Muscle of leg (tissue), 3 donors: ENCODE measurements at regions not wholly inside any gene's neighbourhood (a gene's known extent, or its start where the extent isn't known, plus 50 kb on each side); places are given as distances from the start of the nearest gene placed in this dataset.
"Not testable (repeated sequence)": the region's sequence is repeated elsewhere in the genome, so short reads cannot be mapped to it uniquely, and the experiment has no call there.

Experiments
- DNase-seq: peaks from one replicate; pipeline ENCODE4 v3.0.0; 2013
- H3K27ac ChIP-seq: one replicate; pipeline ENCODE4 v1.5.1; 2013; ENCODE audit warnings: mild to moderate bottlenecking, low read length, control low read depth
- H3K27me3 ChIP-seq: one replicate; pipeline ENCODE4 v1.6.1; 2013; ENCODE audit warnings: low read length; ENCODE audit not compliant: control insufficient read depth, insufficient read depth
- H3K36me3 ChIP-seq: one replicate; pipeline ENCODE4 v1.6.1; 2013; ENCODE audit warnings: low read length; ENCODE audit not compliant: control insufficient read depth, insufficient read depth
- H3K4me1 ChIP-seq: one replicate; pipeline ENCODE4 v1.6.1; 2013; ENCODE audit warnings: low read length; ENCODE audit not compliant: control insufficient read depth, insufficient read depth
- H3K4me3 ChIP-seq: one replicate; pipeline ENCODE4 v1.5.1; 2013; ENCODE audit warnings: low read length, control low read depth
- H3K9me3 ChIP-seq: replicated peaks from 2 replicates; pipeline ENCODE4 v1.6.1; 2013; ENCODE audit warnings: low read depth, low read length; ENCODE audit not compliant: control insufficient read depth
- WGBS: methylation state at CpG from one replicate; pipeline ENCODE4 v1.1.5; 2013; ENCODE audit warnings: missing lambda C conversion rate; ENCODE audit not compliant: insufficient coverage; 5-methylcytosine and 5-hydroxymethylcytosine counted together

- WGBS = no CpG with 5 or more reads among the region's 3 CpGs
- Histone ChIP-seq H3K4me1 (peaks cover 1% of the 10 kb centered on the region), H3K36me3 (no peaks in the 10 kb centered on the region), H3K9me3 (no peaks in the 10 kb centered on the region), H3K27ac (no peak overlapping the region), H3K4me3 (no peak overlapping the region), H3K27me3 (no peaks in the 10 kb centered on the region)
- DNase-seq = no peak
Measured at GRCh38 chr18:24613896-24614640, 153.6 kb downstream of the HRH4 start.

- Histone ChIP-seq H3K36me3 (no peaks in the 10 kb centered on the region), H3K4me1 (no peaks in the 10 kb centered on the region), H3K9me3 (no peaks in the 10 kb centered on the region), H3K27me3 (no peaks in the 10 kb centered on the region), H3K27ac (no peak overlapping the region), H3K4me3 (no peak overlapping the region)
- 0% methylated on average over 1 of the region's 3 CpGs for WGBS
- DNase-seq = no peak
Measured at GRCh38 chr18:24616653-24617052, 156.2 kb downstream of the HRH4 start.

GRCh38 chr18:24624421-24624820, 164.0 kb downstream of the HRH4 start:
- DNase-seq, H3K27me3 ChIP-seq, H3K4me3 ChIP-seq, H3K4me1 ChIP-seq, H3K9me3 ChIP-seq, H3K27ac ChIP-seq, H3K36me3 ChIP-seq: not testable (repeated sequence)
- WGBS = no CpG with 5 or more reads among the region's 17 CpGs

GRCh38 chr18:24627644-24628315, 167.3 kb downstream of the HRH4 start:
- Histone ChIP-seq H3K27me3 (no peaks in the 10 kb centered on the region), H3K27ac (no peak overlapping the region), H3K36me3 (no peaks in the 10 kb centered on the region), H3K4me1 (peaks cover 19% of the 10 kb centered on the region), H3K9me3 (no peaks in the 10 kb centered on the region), H3K4me3 (no peak overlapping the region)
- DNase-seq = no peak
- no CpG with 5 or more reads among the region's 4 CpGs for WGBS

GRCh38 chr18:24628326-24628725, 167.9 kb downstream of the HRH4 start:
- H3K4me3 ChIP-seq = no peak overlapping the region
- no peaks in the 10 kb centered on the region for H3K27me3 ChIP-seq
- H3K4me1 ChIP-seq = peaks cover 19% of the 10 kb centered on the region
- no peak for DNase-seq
- H3K27ac ChIP-seq = no peak overlapping the region
- no peaks in the 10 kb centered on the region for H3K36me3 ChIP-seq
- H3K9me3 ChIP-seq = no peaks in the 10 kb centered on the region
- no CpG with 5 or more reads among the region's 1 CpG for WGBS

GRCh38 chr18:24629921-24630320, 169.5 kb downstream of the HRH4 start:
- no peak overlapping the region for H3K27ac ChIP-seq
- no peaks in the 10 kb centered on the region for H3K36me3 ChIP-seq
- no peaks in the 10 kb centered on the region for H3K9me3 ChIP-seq
- H3K4me3 ChIP-seq = no peak overlapping the region
- no peaks in the 10 kb centered on the region for H3K27me3 ChIP-seq
- 90% methylated on average over 1 of the region's 3 CpGs for WGBS
- H3K4me1 ChIP-seq = peaks cover 19% of the 10 kb centered on the region
- DNase-seq = no peak

GRCh38 chr18:24630346-24630880, 170.0 kb downstream of the HRH4 start:
- Histone ChIP-seq H3K4me1 (peaks cover 19% of the 10 kb centered on the region), H3K27ac (peak overlapping the region; percentile 5), H3K27me3 (no peaks in the 10 kb centered on the region), H3K9me3 (no peaks in the 10 kb centered on the region), H3K4me3 (no peak overlapping the region), H3K36me3 (no peaks in the 10 kb centered on the region)
- DNase-seq = no peak
- WGBS = 32% methylated on average over 9 of the region's 10 CpGs

GRCh38 chr18:24631243-24632025, 171.0 kb downstream of the HRH4 start:
- H3K9me3 ChIP-seq = no peaks in the 10 kb centered on the region
- H3K36me3 ChIP-seq = no peaks in the 10 kb centered on the region
- no peak overlapping the region for H3K4me3 ChIP-seq
- WGBS = 25% methylated on average over 16 of the region's 21 CpGs
- H3K27me3 ChIP-seq = no peaks in the 10 kb centered on the region
- DNase-seq = peak; percentile 52
- H3K4me1 ChIP-seq = peaks cover 19% of the 10 kb centered on the region
- no peak overlapping the region for H3K27ac ChIP-seq

- no peak overlapping the region for H3K27ac ChIP-seq
- peaks cover 19% of the 10 kb centered on the region for H3K4me1 ChIP-seq
- WGBS = 63% methylated on average over 9 of the region's 15 CpGs
- no peak for DNase-seq
- no peaks in the 10 kb centered on the region for H3K27me3 ChIP-seq
- no peak overlapping the region for H3K4me3 ChIP-seq
- H3K9me3 ChIP-seq = no peaks in the 10 kb centered on the region
- H3K36me3 ChIP-seq = no peaks in the 10 kb centered on the region
Measured at GRCh38 chr18:24632158-24632988, 171.9 kb downstream of the HRH4 start.
